ENCODE measurements at regions not wholly inside any gene's neighbourhood (a gene's known extent, or its start where the extent isn't known, plus 50 kb on each side); places are given as distances from the start of the nearest gene placed in this dataset.

- TF ChIP-seq CTCF (IDR thresholded peaks at IDR 0.05): no peak
- no peak for TF ChIP-seq POLR2A (IDR thresholded peaks at IDR 0.05)
These were observed 357.0 kb upstream of the ID2 start for GRCh38 chr2:8324901-8325300.
